KBM-7 (cell line): ENCODE measurements at regions not wholly inside any gene's neighbourhood (a gene's known extent, or its start where the extent isn't known, plus 50 kb on each side); places are given as distances from the start of the nearest gene placed in this dataset.
"Not testable (repeated sequence)": the region's sequence is repeated elsewhere in the genome, so short reads cannot be mapped to it uniquely, and the experiment has no call there.

Experiments used
- DNase-seq: peaks from one replicate; pipeline ENCODE4 v3.0.0-alpha.2; 2015
- in situ Hi-C: fragments of 300-500 bp; cut with MboI; formaldehyde crosslinking; loops from 2 replicates; pipeline ENCODE4 v1.14.3; 2020; ENCODE audit warnings: low sequenced_read_pairs, low pct_unique_long_range_greater_than_20kb, mixed read lengths

DNA sequence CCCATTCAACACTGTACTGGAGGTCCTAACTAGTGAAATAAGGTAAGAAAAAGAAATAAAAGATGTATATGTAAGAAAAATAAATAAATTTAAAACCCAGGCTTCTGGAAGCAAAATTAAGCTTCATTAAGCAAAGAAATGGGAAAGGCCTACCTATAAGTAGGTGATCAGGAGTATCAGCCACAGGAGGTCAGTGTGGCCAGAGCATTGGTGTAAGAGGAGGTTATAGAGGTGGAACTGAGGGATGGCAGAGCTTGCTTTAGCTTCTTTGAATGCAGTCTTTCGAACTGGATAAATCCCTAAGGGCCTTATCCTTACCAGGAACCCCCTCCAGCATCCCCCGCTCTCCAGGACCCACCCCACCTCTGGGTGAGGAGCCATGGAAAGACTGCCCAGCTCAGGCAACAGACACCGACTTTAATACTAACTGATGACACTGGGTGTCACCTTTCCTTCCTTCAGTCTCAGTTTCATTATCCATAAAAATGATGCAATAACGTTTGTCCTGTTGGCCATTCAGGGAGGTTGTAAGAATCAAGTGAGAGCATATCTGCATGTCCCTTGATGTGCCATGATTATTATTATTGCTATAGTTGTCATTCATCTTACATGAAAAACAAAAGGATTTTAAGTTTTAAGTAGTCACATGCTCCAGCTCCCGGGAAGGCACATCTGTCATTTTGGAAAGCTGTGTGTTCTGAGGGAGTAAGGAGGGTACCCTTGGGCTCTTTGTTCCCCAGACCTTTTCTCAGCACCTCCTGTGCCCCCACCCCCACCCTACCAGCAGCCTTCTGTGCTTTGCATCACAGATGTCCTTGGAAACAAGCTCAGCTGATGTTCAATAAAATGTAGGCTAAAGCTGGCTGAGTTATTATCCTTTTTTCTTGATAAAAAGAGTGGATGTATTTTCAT is 50.8 kb upstream of the CTNNA1 start:
- in situ Hi-C loops, result no loop called here
- DNase-seq, result no peak

DNA sequence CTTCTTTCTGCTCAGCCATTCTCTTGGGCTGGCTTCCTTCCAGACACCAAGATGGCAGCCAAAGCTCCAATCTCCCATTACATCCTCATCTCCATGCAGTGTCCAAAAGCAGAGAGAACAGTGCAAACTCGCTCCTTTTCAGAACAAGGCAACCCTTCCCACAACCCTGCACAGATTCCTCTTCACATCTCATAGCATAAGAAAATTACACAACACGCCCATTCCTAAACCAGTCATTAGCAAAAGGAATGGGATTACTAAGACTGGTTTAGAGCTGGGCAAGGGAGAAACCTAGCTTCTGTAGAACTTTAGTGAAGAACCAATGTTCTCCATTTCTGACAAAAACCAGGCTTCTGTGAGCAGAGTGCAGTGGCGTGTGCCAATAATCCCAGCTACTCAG is 51.5 kb upstream of the CTNNA1 start:
- in situ Hi-C loops, result no loop called here
- no peak for DNase-seq

DNA sequence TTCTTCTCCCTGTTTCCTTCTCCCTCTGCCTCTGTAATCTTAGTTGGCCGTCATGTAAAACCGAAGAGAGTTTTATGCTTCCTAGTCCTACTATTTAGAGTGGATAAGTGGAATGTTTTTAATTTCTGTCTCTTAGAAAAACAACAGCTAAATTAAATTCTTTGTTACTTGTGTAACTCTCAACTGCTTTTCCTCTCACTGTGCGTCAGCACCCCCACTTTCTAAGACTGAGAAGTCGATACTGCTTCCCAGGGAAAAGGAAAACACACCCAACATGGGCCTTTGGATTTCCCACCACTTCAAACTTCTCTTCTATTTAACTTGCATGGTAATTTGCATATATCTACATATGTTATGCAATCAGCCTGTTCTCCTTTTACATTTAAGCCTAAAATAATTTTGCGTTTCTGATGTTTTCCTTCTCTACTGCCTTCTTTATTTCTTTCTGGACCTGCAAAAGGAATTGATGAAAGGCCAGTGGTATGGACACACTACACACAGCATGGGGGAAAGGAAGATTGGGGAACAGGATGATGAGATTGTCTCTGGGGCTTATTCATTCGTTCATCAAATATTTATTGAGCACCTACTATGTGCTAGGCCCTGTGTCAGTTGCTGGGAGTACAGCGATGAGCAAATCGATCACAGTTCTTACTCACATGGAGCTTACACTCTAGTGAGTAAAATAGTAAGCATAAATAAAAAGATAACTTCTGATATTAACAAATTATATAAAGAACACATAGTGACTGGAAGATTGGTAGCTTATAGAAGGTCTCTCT is 52.5 kb upstream of the CTNNA1 start:
- no peak for DNase-seq
- in situ Hi-C loops, result no loop called here

DNA sequence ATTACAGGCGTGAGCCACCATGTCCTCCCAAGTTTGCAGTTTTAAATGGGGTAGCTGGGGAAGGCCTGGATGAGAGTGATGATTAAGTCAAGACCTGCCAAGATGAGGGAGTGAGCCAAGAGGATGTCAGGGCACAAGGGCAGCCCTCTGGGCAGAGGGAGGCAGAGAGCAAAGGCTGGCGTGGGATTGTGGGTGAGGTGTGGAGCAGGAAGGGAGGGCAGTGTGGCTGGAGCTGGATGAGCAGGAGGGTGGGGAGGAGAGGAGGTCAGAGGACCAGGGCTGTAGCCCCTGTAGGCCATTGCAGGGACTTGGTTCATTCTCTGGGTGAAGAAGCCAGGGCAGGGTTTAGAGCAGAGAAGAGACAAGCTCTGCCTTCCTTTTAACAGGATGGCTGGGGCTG is 53.7 kb upstream of the CTNNA1 start:
- in situ Hi-C loops, result no loop called here
- DNase-seq, result no peak

DNA sequence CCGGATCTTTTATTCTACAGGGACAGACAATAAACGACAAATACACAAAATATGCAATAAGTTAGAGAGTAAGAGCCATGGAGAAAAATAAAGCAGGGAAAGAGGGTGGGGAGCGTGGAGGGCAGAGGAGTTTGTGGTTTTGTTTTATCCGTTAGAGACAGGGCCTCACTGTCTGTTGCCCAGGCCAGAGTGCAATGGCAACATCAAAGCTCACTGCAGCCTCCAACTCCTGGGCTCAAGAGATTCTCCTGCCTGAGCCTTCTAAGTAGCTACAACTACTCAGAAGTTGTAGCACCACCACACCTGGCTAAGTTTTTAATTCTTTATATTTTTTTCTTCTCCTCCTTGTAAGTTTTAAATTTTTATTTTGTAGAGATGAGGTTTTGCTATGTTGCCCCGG is 54.5 kb upstream of the CTNNA1 start:
- in situ Hi-C loops, result no loop called here
- DNase-seq, result no peak

DNA sequence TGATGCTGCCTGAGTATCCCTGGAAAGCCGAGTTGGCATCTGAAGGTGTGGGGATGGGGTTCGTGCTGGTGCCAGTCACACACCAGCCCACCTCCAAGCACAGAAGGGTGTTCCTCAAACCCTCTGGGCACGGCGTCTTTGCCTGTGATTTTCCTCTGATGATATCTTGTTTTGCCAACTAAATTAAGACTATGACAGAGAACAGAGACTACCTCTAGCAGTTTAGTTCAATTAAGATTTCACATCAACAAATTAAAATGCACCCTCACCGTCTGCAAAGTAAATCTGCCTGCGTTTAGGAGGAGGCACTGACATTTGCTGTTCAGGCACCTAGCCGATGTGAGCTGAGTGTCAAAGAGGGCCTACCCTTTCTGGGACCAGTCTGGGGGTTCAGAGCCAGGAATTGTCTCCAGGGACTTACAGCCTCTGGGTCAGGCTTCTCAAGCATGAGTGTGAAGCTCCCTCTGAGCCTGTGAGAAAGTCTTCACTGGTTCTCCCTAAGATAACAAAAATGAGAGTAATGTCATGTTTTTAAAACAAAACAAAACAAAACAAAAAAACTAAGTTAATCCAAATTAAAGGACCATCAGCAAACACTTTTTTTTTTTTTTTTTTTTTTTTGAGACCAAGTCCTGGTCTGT is 55.4 kb upstream of the CTNNA1 start:
- in situ Hi-C loops, result no loop called here
- DNase-seq, result no peak

DNA sequence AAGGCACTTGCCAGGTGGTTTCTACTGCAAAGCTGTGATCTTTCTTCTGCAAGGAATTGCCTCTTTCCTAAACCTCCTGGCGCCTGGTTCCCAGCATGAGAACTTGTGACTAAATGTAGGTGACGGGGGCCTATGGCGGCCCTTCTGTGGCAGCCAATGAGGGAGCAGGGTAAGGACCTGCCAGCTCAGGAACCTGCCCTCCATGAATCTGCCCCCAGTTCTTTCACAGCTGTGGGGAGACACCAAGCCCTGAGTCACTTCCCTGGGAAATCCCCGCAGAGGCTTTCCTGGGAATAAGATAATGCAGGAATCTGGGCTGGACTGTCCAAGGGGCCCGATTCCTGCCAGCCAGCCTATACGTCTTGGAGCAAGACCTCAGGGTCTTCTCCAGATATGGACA is 56.7 kb upstream of the CTNNA1 start:
- in situ Hi-C loops, result no loop called here
- no peak for DNase-seq

DNA sequence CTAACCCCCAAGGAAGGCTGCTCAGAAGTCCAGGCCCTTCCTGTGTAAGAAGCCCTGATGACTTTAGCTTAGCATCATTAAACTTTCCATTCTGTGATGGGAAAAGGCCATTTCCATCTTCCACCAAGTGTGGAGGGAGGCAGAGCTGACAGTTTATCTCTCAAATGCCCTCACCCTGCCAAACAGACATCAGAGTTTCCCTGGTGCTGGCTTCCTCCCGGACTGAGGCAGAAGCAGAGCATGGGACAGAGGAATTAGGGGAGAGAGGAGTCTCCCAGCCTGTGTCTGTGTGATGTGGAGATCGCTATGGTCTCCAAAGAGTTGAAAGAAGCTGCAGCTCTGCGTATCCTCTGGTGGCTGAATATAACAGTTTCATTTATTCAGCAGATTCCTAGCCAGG is 57.4 kb upstream of the CTNNA1 start:
- DNase-seq, result no peak
- in situ Hi-C loops, result no loop called here

DNA sequence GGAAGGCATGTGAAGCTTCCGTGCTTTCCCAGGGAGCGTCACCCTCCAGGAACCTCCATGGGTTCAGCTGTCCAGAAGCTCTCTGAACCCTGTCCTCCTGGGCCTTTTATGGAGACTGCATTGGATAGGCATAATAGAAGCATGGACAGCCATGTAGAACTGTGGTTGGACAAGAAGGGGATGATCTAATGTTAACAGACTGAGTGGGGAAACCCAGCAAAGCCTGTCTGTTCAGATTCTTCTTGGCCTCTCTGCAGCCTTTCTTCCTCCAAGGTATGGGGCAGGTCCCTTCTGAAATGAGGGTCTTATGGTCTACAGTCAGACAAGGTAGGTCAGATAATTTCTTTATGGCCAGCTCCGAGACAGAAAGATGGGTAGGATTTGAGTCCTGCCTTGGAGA is 59.1 kb upstream of the CTNNA1 start:
- no peak for DNase-seq
- in situ Hi-C loops, result no loop called here

DNA sequence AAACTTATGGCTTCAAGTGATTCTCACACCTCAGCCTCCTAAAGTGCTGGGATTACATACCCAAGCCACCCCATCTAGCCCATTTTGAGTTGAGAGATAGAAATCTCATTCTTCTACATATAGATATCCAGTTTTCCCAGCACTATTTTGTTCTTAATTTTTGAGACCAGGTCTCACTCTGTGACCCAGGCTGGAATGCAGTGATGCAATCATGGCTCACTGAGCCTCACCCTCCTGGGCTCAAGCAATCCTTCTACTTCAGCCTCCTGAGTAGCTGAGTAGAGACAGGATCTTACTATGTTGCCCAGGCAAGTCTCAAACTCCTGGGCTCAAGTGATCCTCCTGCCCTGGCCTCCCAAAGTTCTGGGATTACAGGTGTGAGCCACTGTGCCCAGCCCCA is 60.9 kb upstream of the CTNNA1 start:
- no peak for DNase-seq
- in situ Hi-C loops, result no loop called here

DNA sequence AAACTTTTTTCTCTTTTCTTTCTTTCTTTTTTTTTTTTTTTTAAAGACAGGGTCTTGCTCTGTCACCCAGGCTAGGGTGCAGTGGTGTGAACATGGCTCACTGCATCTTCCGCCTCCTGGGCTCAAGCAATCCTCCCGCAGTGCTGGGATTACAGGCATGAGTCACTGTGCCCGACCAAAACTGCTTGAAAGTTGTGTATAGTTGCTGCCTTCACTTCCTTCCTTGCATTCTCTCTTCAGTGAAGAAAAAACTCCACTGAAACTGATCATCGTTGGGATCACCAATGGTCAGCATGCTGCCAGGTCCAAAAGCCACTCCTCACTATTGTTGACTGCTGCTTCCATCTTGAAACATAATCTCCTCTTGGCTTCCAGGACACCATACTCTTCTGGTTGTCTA is 66.6 kb upstream of the CTNNA1 start:
- DNase-seq, result no peak
- in situ Hi-C loops, result no loop called here

DNA sequence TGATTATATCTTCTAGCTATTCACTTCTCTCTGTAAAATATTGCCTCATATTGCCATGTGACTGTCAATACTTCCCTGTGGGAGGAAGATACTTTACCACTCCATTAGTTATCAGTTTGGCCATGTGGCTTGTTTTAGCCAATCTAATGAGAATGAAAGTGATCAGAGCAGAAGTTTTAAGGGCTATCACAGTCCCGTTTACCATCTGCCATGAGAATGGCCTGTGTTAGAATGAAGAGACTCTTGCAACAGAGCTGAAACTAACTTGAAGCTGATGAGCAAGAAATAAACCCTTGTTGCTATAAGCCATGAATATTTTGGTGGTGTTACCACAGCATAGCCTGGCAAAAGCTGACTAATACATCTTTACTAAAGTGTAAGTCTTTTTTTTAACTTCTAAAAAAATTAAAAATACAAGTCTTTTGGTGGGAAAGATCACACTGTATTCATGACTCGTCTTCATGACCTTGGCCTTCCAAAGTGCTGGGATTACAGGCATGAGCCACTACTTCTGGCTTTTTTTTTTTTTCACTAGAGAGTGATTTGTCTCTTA is 68.0 kb upstream of the CTNNA1 start:
- in situ Hi-C loops, result no loop called here
- DNase-seq, result no peak

DNA sequence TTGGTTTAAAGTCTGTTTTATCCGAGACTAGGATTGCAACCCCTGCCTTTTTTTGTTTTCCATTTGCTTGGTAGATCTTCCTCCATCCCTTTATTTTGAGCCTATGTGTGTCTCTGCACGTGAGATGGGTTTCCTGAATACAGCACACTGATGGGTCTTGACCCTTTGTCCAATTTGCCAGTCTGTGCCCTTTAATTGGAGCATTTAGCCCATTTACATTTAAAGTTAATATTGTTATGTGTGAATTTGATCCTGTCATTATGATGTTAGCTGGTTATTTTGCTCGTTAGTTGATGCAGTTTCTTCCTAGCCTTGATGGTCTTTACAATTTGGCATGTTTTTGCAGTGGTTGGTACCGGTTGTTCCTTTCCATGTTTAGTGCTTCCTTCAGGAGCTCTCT is 70.8 kb upstream of the CTNNA1 start:
- DNase-seq, in situ Hi-C loops: not testable (repeated sequence)

DNA sequence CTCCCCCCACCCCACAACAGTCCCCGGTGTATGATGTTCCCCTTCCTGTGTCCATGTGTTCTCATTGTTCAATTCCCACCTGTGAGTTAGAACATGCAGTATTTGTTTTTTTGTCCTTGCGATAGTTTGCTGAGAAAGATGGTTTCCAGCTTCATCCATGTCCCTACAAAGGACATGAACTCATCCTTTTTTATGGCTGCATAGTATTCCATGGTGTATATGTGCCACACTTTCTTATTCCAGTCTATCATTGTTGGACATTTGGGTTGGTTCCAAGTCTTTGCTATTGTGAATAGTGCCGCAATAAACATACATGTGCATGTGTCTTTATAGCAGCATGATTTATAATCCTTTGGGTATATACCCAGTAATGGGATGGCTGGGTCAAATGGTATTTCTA is 74.4 kb upstream of the CTNNA1 start:
- DNase-seq, in situ Hi-C loops: not testable (repeated sequence)

DNA sequence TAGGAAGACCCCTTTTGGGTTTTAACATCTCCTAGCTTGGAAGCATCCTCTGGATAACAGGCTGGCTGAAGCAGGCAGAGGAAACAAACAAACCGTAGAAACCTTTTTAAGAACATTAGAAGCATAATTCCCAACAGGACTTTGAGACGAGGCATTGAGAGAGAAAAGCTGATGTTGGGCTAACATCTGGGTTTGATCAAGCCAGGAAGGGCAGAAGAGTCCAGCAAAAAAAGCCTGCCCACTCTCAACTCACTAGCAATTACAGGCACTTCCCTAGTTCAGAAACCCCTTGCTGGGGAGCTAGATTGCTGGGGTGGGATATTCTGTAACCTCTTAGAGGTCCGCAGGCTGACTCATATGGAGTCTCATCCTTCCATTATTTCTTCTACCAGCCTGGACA is 75.4 kb upstream of the CTNNA1 start:
- no peak for DNase-seq
- in situ Hi-C loops, result no loop called here

DNA sequence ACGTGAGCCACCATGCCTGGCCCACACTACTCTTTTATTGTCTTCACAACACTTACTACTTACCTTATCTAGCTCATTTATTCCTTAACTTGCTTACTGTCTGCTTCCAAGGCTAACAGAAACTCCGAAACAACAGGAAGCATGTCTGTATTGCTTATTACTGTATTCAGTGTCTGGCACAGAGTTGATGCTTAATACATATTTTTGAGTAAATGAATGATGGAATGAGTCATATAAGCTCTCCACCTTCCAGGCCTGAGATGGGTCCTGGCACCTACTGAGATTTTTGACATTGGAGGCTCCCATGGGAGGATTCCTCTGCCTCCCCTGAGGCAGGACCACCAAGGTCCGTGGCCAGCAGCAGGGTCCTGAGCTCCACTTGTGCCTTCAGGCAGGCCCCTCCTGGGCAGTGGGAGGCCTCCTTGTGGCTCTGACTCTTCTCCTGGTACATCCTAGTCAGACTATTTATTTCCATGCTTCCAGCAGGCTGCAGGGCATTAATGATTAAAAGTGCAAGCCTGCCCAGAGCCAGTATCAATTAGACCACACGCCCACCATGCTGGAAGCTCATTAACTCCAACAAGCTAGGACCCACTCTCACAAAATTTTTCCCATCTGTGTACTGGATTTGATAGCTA is 76.5 kb upstream of the CTNNA1 start:
- no peak for DNase-seq
- in situ Hi-C loops, result no loop called here

DNA sequence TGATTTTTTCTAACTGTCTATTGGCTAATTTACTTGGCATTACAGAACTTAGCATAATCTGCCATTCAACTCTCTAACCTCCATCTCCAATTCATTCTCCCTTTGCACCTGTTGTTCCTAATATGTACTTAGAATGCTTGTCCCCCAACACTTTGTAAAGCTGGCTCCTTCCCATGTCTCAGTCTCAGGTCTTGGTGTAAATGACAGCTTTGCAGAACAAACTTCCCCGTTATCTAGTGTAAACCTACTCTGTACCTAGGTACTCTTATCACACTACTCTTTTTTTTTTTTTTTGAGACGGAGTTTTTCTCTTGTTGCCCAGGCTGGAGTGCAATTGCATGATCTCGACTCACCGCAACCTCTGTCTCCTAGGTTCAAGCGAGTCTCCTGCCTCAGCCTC is 77.2 kb upstream of the CTNNA1 start:
- no peak for DNase-seq
- in situ Hi-C loops, result no loop called here

DNA sequence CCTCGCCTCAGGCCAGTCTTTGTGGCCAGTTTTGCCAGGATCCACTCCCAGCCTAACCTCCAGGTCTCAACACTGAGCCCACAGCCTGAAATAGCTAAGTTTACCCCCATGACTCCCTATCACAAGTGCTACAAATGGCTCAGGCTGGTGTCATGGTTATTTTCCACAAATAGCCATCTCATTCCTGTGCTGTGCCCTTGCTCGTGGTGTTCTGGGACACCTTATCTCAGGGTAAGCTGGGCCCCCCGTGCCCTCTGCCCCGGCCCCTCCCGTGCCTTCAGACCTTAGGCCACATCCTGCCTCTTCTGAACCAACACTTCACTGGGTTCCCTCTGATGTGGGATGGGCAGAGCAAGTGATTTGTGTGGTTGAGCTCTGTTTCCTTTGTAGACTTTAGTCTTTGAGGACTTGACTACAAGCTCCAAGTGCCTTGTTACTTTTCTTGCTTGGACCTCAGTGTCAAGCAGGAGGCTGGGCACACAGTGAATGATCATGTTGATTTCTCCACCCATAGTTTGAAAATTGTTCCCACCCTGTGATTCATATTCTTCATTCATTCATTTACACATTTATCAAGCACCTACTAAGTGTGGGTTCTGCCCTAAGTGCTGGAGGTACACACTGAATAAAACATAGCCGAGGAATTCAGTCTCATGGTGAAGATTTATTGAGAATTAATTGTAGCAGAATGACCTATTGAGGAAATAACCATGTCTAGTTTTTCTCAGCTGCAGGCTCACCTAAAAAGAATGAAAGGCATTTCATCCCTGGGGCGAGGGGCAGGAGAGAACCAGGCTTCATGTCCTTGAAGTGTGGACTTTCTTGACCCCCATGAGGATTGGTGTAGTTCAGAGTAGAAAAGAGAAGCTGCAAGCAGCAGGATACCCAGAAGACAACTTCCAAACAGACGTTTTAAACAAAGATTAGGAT is 84.5 kb upstream of the CTNNA1 start:
- in situ Hi-C loops, result no loop called here
- DNase-seq, result no peak
